ENCODE measurements at regions not wholly inside any gene's neighbourhood (a gene's known extent, or its start where the extent isn't known, plus 50 kb on each side); places are given as distances from the start of the nearest gene placed in this dataset.

DNA sequence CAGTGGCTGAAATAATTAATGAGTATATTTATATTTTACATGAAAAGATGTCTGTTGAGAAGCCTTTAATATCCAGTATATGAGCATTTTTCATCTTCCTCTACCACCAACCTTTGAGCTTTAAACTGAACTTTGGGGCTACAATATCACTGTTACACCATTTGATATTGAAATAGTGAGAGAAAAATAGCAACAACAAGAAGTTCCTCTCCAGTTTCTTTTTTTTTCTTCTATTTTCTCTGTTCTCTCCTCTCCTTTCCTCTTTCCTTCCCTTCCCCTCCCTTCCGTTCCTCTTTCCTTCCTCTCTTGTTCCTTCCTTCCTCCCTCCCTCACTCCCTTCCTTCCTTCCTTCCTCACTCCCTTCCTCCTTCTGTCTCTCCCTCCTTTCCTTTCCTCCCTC, 1591.4 kb downstream of the PLA2G4A start (continued):
- TF ChIP-seq, protein P1, sequence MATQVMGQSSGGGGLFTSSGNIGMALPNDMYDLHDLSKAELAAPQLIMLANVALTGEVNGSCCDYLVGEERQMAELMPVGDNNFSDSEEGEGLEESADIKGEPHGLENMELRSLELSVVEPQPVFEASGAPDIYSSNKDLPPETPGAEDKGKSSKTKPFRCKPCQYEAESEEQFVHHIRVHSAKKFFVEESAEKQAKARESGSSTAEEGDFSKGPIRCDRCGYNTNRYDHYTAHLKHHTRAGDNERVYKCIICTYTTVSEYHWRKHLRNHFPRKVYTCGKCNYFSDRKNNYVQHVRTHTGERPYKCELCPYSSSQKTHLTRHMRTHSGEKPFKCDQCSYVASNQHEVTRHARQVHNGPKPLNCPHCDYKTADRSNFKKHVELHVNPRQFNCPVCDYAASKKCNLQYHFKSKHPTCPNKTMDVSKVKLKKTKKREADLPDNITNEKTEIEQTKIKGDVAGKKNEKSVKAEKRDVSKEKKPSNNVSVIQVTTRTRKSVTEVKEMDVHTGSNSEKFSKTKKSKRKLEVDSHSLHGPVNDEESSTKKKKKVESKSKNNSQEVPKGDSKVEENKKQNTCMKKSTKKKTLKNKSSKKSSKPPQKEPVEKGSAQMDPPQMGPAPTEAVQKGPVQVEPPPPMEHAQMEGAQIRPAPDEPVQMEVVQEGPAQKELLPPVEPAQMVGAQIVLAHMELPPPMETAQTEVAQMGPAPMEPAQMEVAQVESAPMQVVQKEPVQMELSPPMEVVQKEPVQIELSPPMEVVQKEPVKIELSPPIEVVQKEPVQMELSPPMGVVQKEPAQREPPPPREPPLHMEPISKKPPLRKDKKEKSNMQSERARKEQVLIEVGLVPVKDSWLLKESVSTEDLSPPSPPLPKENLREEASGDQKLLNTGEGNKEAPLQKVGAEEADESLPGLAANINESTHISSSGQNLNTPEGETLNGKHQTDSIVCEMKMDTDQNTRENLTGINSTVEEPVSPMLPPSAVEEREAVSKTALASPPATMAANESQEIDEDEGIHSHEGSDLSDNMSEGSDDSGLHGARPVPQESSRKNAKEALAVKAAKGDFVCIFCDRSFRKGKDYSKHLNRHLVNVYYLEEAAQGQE (IDR thresholded peaks at IDR 0.05; ENCODE audit: unreplicated experiment), result no peak

DNA sequence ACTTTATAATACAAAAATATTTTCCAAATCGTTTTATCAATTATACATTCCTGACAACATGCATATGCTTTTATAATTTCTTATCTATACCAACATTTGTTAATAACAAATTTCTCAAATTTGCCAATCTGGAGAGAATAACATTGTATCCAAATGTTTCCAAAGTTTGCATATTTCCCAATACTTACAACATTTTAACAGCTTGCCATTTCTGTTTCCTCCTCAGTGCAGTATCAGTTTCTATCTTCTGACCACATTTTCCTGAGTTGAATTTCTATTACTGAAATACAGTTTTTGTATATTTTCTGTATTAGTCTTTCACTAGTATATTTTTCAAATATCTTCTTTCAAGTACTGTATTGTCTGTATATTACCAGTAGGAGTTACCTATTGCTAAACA, 1594.3 kb downstream of the PLA2G4A start:
- ATAC-seq, result no peak
- Mint-ChIP-seq H3K4me1 (no peaks in the 10 kb centered on the region), H3K27me3 (ENCODE audit: insufficient read depth, low read depth, poor library complexity) (no peaks in the 10 kb centered on the region), H3K4me3 (no peak overlapping the region), H3K9me3 (no peaks in the 10 kb centered on the region), H3K36me3 (ENCODE audit: low read depth) (no peaks in the 10 kb centered on the region), H3K27ac (no peak overlapping the region)
- Histone ChIP-seq H3K4me3 (no peak overlapping the region), H3K27me3 (ENCODE audit: insufficient read depth) (no peaks in the 10 kb centered on the region), H3K27ac (ENCODE audit: low read depth) (no peak overlapping the region), H3K36me3 (ENCODE audit: insufficient read depth) (no peaks in the 10 kb centered on the region), H2AFZ (no peak overlapping the region), H3K9me2 (ENCODE audit: insufficient read depth) (no peaks in the 10 kb centered on the region), H3K4me2 (no peak overlapping the region), H3F3A (replicated peaks; ENCODE audit: low read depth) (no peaks in the 10 kb centered on the region), H3K4me1 (ENCODE audit: insufficient read depth) (no peaks in the 10 kb centered on the region), H4K20me1 (replicated peaks; ENCODE audit: insufficient read depth) (no peaks in the 10 kb centered on the region), H3K79me2 (replicated peaks; ENCODE audit: insufficient read depth) (no peaks in the 10 kb centered on the region)
- DNase-seq (ENCODE audit: low spot score), result no peak
- TF ChIP-seq, protein P2, sequence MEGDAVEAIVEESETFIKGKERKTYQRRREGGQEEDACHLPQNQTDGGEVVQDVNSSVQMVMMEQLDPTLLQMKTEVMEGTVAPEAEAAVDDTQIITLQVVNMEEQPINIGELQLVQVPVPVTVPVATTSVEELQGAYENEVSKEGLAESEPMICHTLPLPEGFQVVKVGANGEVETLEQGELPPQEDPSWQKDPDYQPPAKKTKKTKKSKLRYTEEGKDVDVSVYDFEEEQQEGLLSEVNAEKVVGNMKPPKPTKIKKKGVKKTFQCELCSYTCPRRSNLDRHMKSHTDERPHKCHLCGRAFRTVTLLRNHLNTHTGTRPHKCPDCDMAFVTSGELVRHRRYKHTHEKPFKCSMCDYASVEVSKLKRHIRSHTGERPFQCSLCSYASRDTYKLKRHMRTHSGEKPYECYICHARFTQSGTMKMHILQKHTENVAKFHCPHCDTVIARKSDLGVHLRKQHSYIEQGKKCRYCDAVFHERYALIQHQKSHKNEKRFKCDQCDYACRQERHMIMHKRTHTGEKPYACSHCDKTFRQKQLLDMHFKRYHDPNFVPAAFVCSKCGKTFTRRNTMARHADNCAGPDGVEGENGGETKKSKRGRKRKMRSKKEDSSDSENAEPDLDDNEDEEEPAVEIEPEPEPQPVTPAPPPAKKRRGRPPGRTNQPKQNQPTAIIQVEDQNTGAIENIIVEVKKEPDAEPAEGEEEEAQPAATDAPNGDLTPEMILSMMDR (conservative IDR thresholded peaks at IDR 0.05; ENCODE audit: low read depth in 2 of 2), result no peak
- TF ChIP-seq, protein P1 (IDR thresholded peaks at IDR 0.05; ENCODE audit: unreplicated experiment), result no peak
- TF ChIP-seq CREB1 (CRISPR knock-in tag; IDR thresholded peaks at IDR 0.05; ENCODE audit: low read depth), result no peak
- no peak for TF ChIP-seq NANOG (IDR thresholded peaks at IDR 0.05; ENCODE audit: borderline replicate concordance)
- no peak for TF ChIP-seq JUNB (IDR thresholded peaks at IDR 0.05; ENCODE audit: unreplicated experiment)
- no peak for TF ChIP-seq ZNF114 (CRISPR knock-in tag; IDR thresholded peaks at IDR 0.05)
- no peak for TF ChIP-seq EZH2phosphoT487 (IDR thresholded peaks at IDR 0.05; ENCODE audit: unreplicated experiment)
- TF ChIP-seq ZNF331 (CRISPR knock-in tag; IDR thresholded peaks at IDR 0.05; ENCODE audit: low read depth), result no peak
- TF ChIP-seq, protein P3, sequence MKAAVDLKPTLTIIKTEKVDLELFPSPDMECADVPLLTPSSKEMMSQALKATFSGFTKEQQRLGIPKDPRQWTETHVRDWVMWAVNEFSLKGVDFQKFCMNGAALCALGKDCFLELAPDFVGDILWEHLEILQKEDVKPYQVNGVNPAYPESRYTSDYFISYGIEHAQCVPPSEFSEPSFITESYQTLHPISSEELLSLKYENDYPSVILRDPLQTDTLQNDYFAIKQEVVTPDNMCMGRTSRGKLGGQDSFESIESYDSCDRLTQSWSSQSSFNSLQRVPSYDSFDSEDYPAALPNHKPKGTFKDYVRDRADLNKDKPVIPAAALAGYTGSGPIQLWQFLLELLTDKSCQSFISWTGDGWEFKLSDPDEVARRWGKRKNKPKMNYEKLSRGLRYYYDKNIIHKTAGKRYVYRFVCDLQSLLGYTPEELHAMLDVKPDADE (IDR thresholded peaks at IDR 0.05), result no peak
- TF ChIP-seq STAT1 (IDR thresholded peaks at IDR 0.05; ENCODE audit: unreplicated experiment), result no peak
- no peak for TF ChIP-seq EZH2 (IDR thresholded peaks at IDR 0.05; ENCODE audit: low read depth, unreplicated experiment)

Data from GM23338 (cell line).